Ovary (tissue), 3 donors: ENCODE measurements at regions not wholly inside any gene's neighbourhood (a gene's known extent, or its start where the extent isn't known, plus 50 kb on each side); places are given as distances from the start of the nearest gene placed in this dataset.

Experiments
- EP300 ChIP-seq: sonication (generic); formaldehyde crosslinking; IDR thresholded peaks from one replicate; pipeline ENCODE4 v1.6.1; 2017; ENCODE audit warnings: antibody characterized with exemption
- POLR2A ChIP-seq: fragments of 450-650 bp; IDR thresholded peaks from one replicate; pipeline ENCODE4 v1.6.1; 2017; ENCODE audit warnings: antibody characterized with exemption, mild to moderate bottlenecking, moderate library complexity
- TF ChIP-seq, protein P1 (sequence below), 3 donors: fragments of 450-650 bp in 2 of 3; fragments of 200-600 bp in 1 of 3; IDR thresholded peaks; one replicate each; pipeline versions ENCODE4 v1.5.1 to v1.8.0; 2016 to 2022; ENCODE audit warnings: antibody characterized with exemption in 3 of 3, mild to moderate bottlenecking in 1 of 3
- donor health status: DM: no; HTN: no; CAD: no.

GRCh38 chr6:86738078-86738477 lies 199.2 kb upstream of the HTR1E start:
- TF ChIP-seq, protein P1, sequence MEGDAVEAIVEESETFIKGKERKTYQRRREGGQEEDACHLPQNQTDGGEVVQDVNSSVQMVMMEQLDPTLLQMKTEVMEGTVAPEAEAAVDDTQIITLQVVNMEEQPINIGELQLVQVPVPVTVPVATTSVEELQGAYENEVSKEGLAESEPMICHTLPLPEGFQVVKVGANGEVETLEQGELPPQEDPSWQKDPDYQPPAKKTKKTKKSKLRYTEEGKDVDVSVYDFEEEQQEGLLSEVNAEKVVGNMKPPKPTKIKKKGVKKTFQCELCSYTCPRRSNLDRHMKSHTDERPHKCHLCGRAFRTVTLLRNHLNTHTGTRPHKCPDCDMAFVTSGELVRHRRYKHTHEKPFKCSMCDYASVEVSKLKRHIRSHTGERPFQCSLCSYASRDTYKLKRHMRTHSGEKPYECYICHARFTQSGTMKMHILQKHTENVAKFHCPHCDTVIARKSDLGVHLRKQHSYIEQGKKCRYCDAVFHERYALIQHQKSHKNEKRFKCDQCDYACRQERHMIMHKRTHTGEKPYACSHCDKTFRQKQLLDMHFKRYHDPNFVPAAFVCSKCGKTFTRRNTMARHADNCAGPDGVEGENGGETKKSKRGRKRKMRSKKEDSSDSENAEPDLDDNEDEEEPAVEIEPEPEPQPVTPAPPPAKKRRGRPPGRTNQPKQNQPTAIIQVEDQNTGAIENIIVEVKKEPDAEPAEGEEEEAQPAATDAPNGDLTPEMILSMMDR (IDR thresholded peaks at IDR 0.05), result no peak
- no peak for TF ChIP-seq EP300
- TF ChIP-seq POLR2A, result no peak
